Ammon's horn (tissue), 1 donor: ENCODE measurements at regions not wholly inside any gene's neighbourhood (a gene's known extent, or its start where the extent isn't known, plus 50 kb on each side); places are given as distances from the start of the nearest gene placed in this dataset.
A peak's percentile ranks its signal among the peaks of the same experiment; 100 is the strongest.

Experiments
- DNase-seq: peaks from one replicate; pipeline ENCODE4 v3.0.0-alpha.2; 2016; ENCODE audit warnings: low spot score

DNA sequence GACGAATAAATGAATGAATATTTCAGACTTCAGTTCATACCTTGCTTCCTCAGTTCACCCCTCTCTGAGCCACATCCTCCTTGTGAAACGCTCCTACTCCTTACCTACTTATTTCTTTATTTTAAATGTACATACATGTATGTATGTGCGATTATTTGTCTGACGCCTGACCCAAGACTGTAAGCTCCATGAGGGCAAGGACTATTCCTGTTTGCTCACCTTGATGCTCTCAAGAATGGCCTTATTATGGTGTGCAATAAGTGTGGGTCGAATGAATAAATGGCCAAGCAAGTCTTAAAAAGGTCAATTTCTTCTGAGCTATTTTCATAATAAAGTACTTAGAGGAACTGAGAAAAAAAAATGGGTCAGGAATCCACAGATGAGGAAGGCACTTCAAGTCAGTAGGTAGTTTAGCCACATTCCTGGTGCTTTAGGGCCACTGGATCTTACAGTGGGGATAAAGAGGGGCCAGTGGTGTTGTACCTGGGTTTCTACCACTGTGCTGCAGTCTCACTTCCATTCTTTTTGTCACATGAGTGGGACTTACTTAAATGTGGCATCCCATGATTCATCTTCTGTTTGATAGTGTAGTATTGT lies 74.7 kb downstream of the SDC1 start:
- no peak for DNase-seq

DNA sequence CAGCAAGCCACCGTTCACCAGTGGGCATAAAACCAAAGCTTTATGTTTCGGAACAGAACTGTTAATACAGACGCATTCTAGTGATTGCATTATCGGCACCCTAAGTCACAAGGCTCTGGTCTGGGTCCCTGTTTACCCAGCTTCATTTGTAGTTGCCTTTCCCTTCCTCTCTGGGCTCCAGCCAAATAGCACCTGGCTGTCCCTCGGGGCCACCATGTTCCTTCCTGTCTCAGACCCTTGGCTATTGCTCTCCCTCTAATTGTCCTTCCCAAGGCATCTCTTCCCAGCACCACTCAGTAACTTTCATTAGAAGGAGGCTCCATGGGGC lies 75.3 kb downstream of the SDC1 start:
- no peak for DNase-seq

DNA sequence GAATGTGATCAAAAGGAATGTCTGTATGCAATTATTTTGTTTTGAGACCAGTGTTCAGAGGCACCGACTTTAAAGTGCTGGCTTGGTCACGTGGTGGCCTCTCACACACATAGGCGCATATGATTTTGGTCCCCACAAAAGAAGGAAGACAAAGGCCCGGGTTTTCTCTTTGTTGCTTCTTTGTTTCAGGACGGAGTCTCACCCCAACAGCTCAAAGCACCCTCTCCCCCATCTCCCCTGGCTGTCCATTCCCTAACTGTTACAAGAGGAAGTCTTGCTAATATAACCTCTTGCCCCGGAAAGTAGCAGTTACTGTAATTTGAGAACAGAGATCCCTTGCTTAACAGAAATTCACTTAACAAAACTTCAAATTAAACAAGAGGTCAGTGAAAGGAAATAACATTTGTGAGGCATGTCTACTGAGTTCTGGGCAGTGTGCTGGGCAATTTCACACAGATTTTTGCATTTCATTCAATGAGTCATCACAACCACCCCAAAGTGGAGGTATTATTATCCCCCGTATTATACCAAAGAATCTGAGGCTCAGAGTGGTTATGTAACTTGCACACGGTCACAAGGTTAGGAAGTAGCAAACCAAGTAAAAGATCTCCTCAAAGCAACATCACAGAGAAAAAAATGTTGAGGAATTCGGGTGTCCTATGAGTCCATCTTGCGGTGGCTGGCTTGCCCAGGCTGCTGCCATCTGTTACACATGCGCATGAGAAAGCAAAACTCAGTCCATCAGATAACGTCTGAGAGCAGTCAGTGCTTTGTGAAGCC lies 75.8 kb downstream of the SDC1 start:
- no peak for DNase-seq

GRCh38 chr2:20148426-20148922 lies 76.5 kb downstream of the SDC1 start:
- DNase-seq: no peak

DNA sequence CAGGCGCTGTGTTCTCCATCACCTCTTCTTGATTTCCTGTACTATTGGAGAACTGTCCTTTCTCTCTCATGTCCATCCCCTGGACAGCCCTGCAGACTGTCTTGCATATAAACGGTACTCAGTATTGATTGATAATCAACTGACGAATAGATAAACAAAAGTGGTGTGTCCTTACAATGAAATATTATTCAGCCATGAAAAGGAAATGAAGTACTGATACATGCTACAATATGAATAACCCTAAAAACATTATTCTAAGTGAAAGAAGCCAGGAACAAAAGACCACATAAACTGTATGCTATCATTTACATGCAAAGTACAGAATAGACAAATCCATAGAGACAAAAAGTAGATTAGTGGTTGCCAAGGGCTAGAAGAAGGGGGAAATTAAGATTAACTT lies 77.6 kb downstream of the SDC1 start:
- DNase-seq: no peak

DNA sequence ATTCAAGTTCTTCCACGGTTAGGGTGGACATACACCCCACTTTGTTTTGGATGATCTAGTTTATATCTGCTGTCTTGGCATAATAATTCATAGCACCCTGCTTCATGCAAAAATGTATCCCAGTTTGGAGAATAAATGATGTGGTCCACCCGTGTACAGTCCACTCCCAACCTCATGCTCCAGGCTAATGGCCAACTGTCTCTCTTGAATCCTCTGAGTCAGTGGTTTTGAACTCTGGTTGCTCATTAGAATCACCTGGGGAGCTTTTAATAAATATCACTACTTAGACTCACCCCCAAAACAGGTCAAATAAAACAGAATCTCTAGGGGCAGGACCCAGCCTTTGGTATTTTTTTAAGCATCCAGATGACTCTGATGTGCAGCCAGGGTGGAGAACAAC lies 78.5 kb downstream of the SDC1 start:
- DNase-seq: no peak

- DNase-seq: no peak
Observed at GRCh38 chr2:20145497-20146193, 79.3 kb downstream of the SDC1 start.

- DNase-seq: no peak
Observed at GRCh38 chr2:20144861-20145260, 80.1 kb downstream of the SDC1 start.

DNA sequence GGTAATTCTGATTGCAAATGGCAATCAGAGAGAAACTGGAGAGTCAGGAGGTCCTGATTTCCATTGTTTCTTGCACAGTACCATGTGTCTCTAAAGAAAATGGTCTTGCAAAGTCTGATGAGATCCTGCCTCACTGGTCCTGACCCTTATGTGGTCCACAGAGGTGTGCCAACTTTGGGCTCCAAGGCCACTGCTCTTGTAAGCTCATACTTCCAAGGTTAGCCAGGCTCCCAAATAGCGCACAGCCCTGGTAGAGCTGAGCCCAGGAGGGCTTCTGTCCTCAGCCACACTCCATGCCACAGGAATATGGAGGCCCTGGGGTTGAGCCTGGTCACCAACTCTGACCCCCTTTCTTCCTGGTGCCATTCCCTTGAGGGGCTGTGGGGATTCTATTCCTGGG lies 80.7 kb downstream of the SDC1 start:
- DNase-seq: no peak

DNA sequence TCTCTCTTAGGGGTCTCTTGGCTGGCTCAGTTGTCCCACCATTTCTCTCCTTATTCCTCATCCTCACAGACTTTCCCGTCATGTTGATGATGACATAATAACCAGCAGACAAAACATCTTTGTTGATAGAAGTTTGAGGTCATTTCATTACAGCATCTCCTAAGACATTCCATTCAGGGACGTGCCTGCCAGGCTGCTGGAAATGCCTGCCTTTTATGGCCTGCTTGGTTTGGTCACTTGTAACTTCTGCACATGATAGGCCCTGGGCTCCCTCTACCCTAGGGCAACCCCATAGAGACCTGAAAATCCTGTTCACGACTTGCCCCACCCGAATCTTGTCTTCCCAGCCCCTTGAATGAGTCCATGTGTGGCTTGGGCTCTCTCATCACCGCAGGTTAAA lies 81.7 kb downstream of the SDC1 start:
- DNase-seq: no peak

DNA sequence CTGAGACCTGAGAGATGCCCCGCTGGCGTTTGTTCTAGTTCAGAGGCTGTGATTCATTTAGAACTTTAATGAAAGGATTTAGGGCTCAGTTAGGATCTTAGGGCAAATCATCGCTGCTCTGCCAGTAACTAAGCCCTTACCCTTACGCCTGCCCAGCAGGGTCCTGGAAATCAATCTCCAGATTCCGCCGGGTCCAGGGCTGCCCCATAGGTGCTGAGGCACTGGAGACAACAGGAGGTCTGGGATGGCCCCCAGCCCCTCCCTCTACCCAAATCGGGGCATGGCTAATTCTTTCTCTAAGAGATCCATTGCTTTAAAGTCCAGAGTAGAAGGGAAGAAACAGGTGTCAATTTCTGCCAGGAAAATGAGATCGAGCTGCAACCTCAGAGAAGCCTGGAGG lies 83.1 kb downstream of the SDC1 start:
- DNase-seq: no peak

GRCh38 chr2:20141056-20141762 lies 83.7 kb downstream of the SDC1 start:
- no peak for DNase-seq

- no peak for DNase-seq
Observed at GRCh38 chr2:20140321-20141055, 84.4 kb downstream of the SDC1 start.

DNA sequence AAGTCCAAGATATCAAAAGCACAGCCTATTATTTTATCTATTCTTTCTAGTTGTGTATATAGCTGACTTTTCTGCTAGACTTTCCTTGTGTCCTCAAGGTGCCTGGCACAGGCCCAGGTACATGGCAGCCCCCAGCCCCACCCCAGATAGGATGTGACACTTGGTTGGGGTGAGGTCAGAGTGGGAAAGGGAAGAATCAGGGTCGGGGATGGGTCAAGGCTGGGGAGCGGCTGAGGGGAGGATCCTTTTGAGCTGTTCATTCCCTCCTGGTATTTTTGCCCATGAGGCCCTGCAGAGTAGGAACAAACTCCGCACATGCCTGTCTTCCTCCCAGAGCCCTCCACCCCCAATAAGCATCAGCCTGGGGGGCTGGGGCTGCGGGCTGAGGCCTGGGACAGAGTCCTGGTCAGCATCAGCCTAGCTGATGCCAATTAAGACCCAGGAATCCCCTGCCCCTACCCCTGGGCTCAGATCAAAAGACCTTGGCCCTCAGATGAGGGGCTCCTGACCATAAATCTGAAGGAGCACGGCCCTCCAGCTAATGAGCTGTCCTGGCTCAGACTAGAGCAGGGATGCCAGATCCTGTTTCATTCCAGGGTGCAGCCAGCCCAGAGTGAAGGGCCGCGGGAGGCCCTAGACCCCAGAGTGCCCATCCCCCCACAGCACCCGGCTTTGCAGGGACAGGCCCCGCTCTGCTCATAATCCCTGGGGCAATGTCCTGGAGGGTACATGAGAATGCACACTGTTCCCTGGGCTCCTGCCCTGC lies 85.3 kb downstream of the SDC1 start:
- DNase-seq: no peak

- DNase-seq: no peak
Observed at GRCh38 chr2:20138696-20139095, 86.2 kb downstream of the SDC1 start.

- no peak for DNase-seq
Observed at GRCh38 chr2:20137884-20138283, 86.5 kb upstream of the LAPTM4A start.

DNA sequence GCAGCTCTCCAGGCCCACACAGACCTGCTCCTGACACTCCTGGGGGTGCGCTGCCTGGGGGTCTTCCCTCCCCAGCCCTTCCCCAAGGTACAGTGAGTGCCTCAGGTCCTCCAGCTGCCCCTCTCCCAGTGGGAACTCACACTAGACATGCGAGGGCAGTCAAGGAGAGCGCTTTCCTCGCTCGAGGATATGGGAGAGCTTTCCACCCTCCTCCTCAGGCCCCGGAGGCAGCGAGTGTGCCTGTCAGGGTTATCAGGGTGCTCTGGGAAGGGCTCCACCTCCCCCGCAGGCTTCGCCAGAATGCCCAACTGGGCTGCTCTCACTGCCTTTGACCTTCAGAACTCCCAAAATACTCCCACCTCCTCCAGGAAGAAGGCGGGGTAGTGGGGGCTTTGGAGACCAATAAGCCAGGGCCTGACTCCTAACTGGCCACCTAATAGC lies 85.7 kb upstream of the LAPTM4A start:
- DNase-seq: no peak

DNA sequence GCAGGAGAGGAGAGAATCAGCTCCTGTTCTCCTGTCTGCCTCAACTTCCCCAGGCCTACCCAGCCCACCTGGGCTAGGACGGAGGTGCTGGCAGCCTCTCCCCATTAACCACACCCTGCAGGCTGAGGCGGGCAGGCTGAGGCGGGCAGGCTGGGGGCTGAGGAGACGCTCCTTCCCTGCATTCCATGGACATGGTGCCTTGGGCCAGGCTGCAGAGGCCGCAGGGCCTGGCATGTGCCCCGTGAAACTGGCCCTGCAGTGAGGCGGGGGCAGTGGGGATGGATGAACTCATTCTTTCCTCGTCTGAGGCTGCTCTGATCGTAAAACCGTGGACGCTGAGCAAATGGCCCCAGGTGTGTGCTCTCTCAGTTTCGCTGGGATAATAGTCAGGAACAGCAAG lies 84.7 kb upstream of the LAPTM4A start:
- no peak for DNase-seq

DNA sequence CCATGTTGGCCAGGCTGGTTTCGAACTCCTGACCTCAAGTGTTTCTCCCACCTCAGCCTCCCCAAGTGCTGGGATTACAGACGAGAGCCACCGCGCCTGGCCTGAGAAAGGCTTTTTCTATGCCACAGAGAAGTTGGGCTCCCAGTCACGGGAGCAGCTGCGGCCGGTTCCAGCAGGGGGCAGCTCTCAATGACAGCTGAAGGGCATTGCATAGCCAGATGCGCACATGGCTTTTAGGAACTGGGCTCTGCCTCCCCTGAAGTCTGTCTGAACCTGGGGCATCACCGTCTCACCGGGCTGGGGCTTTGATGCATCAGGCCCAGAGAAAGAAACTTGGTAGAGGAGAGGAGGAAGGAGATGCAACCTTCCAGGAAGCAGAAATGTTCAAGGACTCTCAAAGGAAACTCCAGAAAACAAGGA lies 84.2 kb upstream of the LAPTM4A start:
- DNase-seq: peak; percentile 40

GRCh38 chr2:20132990-20133535 lies 81.6 kb upstream of the LAPTM4A start:
- DNase-seq: no peak
